Common myeloid progenitor, CD34-positive (primary cell): ENCODE measurements at regions not wholly inside any gene's neighbourhood (a gene's known extent, or its start where the extent isn't known, plus 50 kb on each side); places are given as distances from the start of the nearest gene placed in this dataset.
"Not testable (repeated sequence)": the region's sequence is repeated elsewhere in the genome, so short reads cannot be mapped to it uniquely, and the experiment has no call there.

Experiments
- CTCF ChIA-PET: fragments of 350-600 bp; sonication (Branson Sonifier 250); formaldehyde crosslinking; loops from one replicate; lab custom pipeline; 2021; ENCODE audit warnings: antibody characterized with exemption; lab: Charles Lee
- POLR2A ChIA-PET: fragments of 350-600 bp; sonication (Branson Sonifier 250); formaldehyde crosslinking; loops from one replicate; lab custom pipeline; 2021; ENCODE audit warnings: antibody characterized with exemption; lab: Charles Lee
- DNase-seq, 3 donors: peaks; one replicate each; pipeline versions ENCODE4 v3.0.0 to v3.0.0-alpha.2; 2013
- H3K27ac ChIP-seq, 2 experiments: 1 replicate in 1 of 2; 2 replicates in 1 of 2; pipeline ENCODE4 v1.7.0; 2013; ENCODE audit warnings: inconsistent platforms in 2 of 2, low read length in 2 of 2, mild to moderate bottlenecking in 2 of 2, low read depth in 1 of 2, moderate library complexity in 1 of 2; ENCODE audit not compliant: severe bottlenecking in 2 of 2, insufficient read depth in 1 of 2, poor library complexity in 1 of 2
- H3K27me3 ChIP-seq, 5 experiments: replicated peaks in 2 of 5; 1 replicate in 3 of 5; 2 replicates in 2 of 5; pipeline versions ENCODE4 v1.6.1 to v1.7.0; 2013; ENCODE audit warnings: low read length in 4 of 5, mild to moderate bottlenecking in 2 of 5, moderate library complexity in 2 of 5, inconsistent platforms in 1 of 5; ENCODE audit not compliant: insufficient read depth in 5 of 5, control insufficient read depth in 4 of 5
- H3K36me3 ChIP-seq, 4 experiments: 1 replicate in 2 of 4; 2 replicates in 2 of 4; pipeline versions ENCODE4 v1.6.1 to v1.7.0; 2013; ENCODE audit warnings: low read length in 3 of 4, control low read depth in 1 of 4, mild to moderate bottlenecking in 1 of 4; ENCODE audit not compliant: control insufficient read depth in 4 of 4, insufficient read depth in 4 of 4
- H3K4me1 ChIP-seq, 4 experiments: 1 replicate in 3 of 4; 2 replicates in 1 of 4; pipeline versions ENCODE4 v1.6.1 to v1.7.1; 2013; ENCODE audit warnings: low read length in 3 of 4, mild to moderate bottlenecking in 3 of 4, control low read depth in 1 of 4, inconsistent platforms in 1 of 4, moderate library complexity in 1 of 4; ENCODE audit not compliant: control insufficient read depth in 4 of 4, insufficient read depth in 4 of 4; ENCODE audit errors: control extremely low read depth in 1 of 4
- H3K4me3 ChIP-seq, 7 experiments: 1 replicate in 4 of 7; 2 replicates in 3 of 7; pipeline versions ENCODE4 v1.5.1 to v1.7.0; 2013; ENCODE audit warnings: mild to moderate bottlenecking in 7 of 7, low read length in 6 of 7, moderate library complexity in 6 of 7, inconsistent platforms in 2 of 7, low read depth in 2 of 7, control low read depth in 1 of 7; ENCODE audit not compliant: insufficient read depth in 4 of 7, control insufficient read depth in 1 of 7; ENCODE audit errors: extremely low read depth in 1 of 7
- H3K9me3 ChIP-seq, 5 experiments: 1 replicate in 4 of 5; 2 replicates in 1 of 5; pipeline versions ENCODE4 v1.6.1 to v1.7.1; 2013; ENCODE audit warnings: low read length in 4 of 5, mild to moderate bottlenecking in 2 of 5, inconsistent platforms in 1 of 5, low read depth in 1 of 5, moderate library complexity in 1 of 5; ENCODE audit not compliant: control insufficient read depth in 4 of 5, insufficient read depth in 2 of 5; ENCODE audit errors: control extremely low read depth in 1 of 5
- WGBS: methylation state at CpG from one replicate; pipeline ENCODE4 v1.1.5; 2013; ENCODE audit not compliant: insufficient coverage; 5-methylcytosine and 5-hydroxymethylcytosine counted together

- H3K4me1 ChIP-seq = no peaks in the 10 kb centered on the region
- ChIA-PET CTCF (no interaction called here), POLR2A (no interaction called here)
- no peak overlapping the region for H3K4me3 ChIP-seq
- peaks cover 0 to 8% (median 0%) of the 10 kb centered on the region in 5 experiments for H3K9me3 ChIP-seq
- peaks cover 0 to 4% (median 0%) of the 10 kb centered on the region in 5 experiments for H3K27me3 ChIP-seq
- no peak for DNase-seq
- no peak overlapping the region for H3K27ac ChIP-seq
- 96% methylated on average over 6 of the region's 7 CpGs for WGBS
- H3K36me3 ChIP-seq = no peaks in the 10 kb centered on the region
Observed at GRCh38 chr1:181222972-181223505, 134.5 kb downstream of the IER5 start.

GRCh38 chr1:181226728-181227127 is 138.2 kb downstream of the IER5 start:
- H3K27ac ChIP-seq, H3K9me3 ChIP-seq, DNase-seq, H3K27me3 ChIP-seq, POLR2A ChIA-PET, H3K4me1 ChIP-seq, H3K4me3 ChIP-seq, CTCF ChIA-PET, H3K36me3 ChIP-seq: not testable (repeated sequence)
- WGBS = no CpG with 5 or more reads among the region's 4 CpGs

- POLR2A ChIA-PET = no interaction called here
- CTCF ChIA-PET = no interaction called here
- 100% methylated on average over 1 of the region's 2 CpGs for WGBS
Observed at GRCh38 chr1:181239086-181239485, 150.6 kb downstream of the IER5 start.

GRCh38 chr1:181246320-181246719 is 157.8 kb downstream of the IER5 start:
- H3K27ac ChIP-seq, H3K4me1 ChIP-seq, CTCF ChIA-PET, H3K9me3 ChIP-seq, DNase-seq, POLR2A ChIA-PET, H3K4me3 ChIP-seq, H3K36me3 ChIP-seq, H3K27me3 ChIP-seq: not testable (repeated sequence)
- WGBS = 82% methylated on average over 5 of the region's 8 CpGs

More at GRCh38 chr1:181239086-181239485, 150.6 kb downstream of the IER5 start:
- Histone ChIP-seq H3K4me3 (no peak overlapping the region), H3K36me3 (no peaks in the 10 kb centered on the region), H3K27ac (no peak overlapping the region), H3K4me1 (no peaks in the 10 kb centered on the region), H3K9me3 (no peaks in the 10 kb centered on the region), H3K27me3 (peaks cover 0 to 2% (median 0%) of the 10 kb centered on the region in 5 experiments)
- DNase-seq = no peak

- H3K27ac ChIP-seq, H3K4me3 ChIP-seq, CTCF ChIA-PET, H3K36me3 ChIP-seq, H3K27me3 ChIP-seq, H3K9me3 ChIP-seq, DNase-seq, POLR2A ChIA-PET, H3K4me1 ChIP-seq: not testable (repeated sequence)
- WGBS = 100% methylated on average over 1 of the region's 2 CpGs
Observed at GRCh38 chr1:181248361-181248760, 159.9 kb downstream of the IER5 start.

- no peak overlapping the region for H3K27ac ChIP-seq
- ChIA-PET CTCF (interaction anchor here (0.6 kb wide), 1 partner anchor 1202 kb away, joined by 3 read pairs; no protein-coding TSS in a partner anchor), POLR2A (no interaction called here)
- peaks cover 0 to 8% (median 4%) of the 10 kb centered on the region in 5 experiments for H3K9me3 ChIP-seq
- peaks cover 0 to 2% (median 0%) of the 10 kb centered on the region in 5 experiments for H3K27me3 ChIP-seq
- 93% methylated on average over 3 of the region's 3 CpGs for WGBS
- no peak for DNase-seq
- H3K36me3 ChIP-seq = no peaks in the 10 kb centered on the region
- H3K4me1 ChIP-seq = no peaks in the 10 kb centered on the region
- H3K4me3 ChIP-seq = no peak overlapping the region
Observed at GRCh38 chr1:181249186-181249585, 160.7 kb downstream of the IER5 start.

GRCh38 chr1:181250038-181250437 is 161.5 kb downstream of the IER5 start:
- H3K27me3 ChIP-seq = peaks cover 0 to under 1% (median 0%) of the 10 kb centered on the region in 5 experiments
- ChIA-PET CTCF (no interaction called here), POLR2A (no interaction called here)
- peaks cover 0 to 8% (median 4%) of the 10 kb centered on the region in 5 experiments for H3K9me3 ChIP-seq
- no peak overlapping the region for H3K27ac ChIP-seq
- no peaks in the 10 kb centered on the region for H3K36me3 ChIP-seq
- H3K4me1 ChIP-seq = no peaks in the 10 kb centered on the region
- H3K4me3 ChIP-seq = no peak overlapping the region
- 100% methylated on average over 2 of the region's 2 CpGs for WGBS
- no peak for DNase-seq
